Cardiac fibroblast (primary cell): ENCODE measurements at regions not wholly inside any gene's neighbourhood (a gene's known extent, or its start where the extent isn't known, plus 50 kb on each side); places are given as distances from the start of the nearest gene placed in this dataset.

Experiments
- DNase-seq, 2 donors: peaks; one replicate each; pipeline versions ENCODE4 v3.0.0 to v3.0.0-alpha.2; 2010; ENCODE audit warnings: low read depth in 2 of 2
- H3K4me3 ChIP-seq, 2 donors: replicated peaks in 1 of 2; 1 replicate in 1 of 2; 2 replicates in 1 of 2; pipeline ENCODE4 v1.5.1; 2011; ENCODE audit warnings: low read depth in 2 of 2, low read length in 2 of 2, mild to moderate bottlenecking in 2 of 2, moderate library complexity in 1 of 2
- TF ChIP-seq, protein P1 (sequence below): IDR thresholded peaks from one replicate; pipeline ENCODE4 v1.5.1; 2011; ENCODE audit warnings: low read depth, mild to moderate bottlenecking, low read length, inconsistent platforms

DNA sequence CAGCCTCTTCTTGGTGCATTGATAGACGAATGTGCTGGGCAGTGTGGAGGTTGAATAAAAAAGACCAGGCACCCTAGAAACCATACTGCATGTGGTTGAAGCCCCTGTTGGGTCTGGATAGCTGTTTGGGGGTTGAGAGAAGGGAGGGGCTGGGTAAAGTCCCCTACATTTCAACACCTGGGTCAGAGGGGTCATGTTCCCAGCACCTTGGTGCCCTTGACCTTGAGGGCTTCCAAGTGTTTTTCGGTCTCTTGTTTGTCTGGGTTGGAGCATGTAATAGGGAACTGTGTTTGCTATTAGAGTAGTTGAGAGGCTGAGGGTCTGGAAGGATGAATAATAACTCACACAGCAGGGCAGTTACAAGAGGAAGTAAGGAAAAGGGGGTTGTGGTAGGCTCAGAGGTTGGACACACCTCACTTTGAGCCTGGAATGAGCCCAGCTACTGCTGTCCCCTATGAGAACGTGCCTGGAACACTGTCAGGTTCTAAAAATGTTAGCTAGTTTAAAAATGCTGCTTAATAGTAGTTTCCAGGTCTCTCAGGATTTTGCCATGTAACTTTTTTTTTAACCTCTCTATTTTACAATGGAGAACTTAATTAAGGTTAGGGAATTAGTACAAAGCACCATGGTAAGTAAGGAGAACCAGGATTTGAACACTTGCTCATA, 155.2 kb upstream of the SPRY4 start:
- TF ChIP-seq, protein P1, sequence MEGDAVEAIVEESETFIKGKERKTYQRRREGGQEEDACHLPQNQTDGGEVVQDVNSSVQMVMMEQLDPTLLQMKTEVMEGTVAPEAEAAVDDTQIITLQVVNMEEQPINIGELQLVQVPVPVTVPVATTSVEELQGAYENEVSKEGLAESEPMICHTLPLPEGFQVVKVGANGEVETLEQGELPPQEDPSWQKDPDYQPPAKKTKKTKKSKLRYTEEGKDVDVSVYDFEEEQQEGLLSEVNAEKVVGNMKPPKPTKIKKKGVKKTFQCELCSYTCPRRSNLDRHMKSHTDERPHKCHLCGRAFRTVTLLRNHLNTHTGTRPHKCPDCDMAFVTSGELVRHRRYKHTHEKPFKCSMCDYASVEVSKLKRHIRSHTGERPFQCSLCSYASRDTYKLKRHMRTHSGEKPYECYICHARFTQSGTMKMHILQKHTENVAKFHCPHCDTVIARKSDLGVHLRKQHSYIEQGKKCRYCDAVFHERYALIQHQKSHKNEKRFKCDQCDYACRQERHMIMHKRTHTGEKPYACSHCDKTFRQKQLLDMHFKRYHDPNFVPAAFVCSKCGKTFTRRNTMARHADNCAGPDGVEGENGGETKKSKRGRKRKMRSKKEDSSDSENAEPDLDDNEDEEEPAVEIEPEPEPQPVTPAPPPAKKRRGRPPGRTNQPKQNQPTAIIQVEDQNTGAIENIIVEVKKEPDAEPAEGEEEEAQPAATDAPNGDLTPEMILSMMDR = no peak
- no peak overlapping the region for H3K4me3 ChIP-seq
- no peak for DNase-seq

DNA sequence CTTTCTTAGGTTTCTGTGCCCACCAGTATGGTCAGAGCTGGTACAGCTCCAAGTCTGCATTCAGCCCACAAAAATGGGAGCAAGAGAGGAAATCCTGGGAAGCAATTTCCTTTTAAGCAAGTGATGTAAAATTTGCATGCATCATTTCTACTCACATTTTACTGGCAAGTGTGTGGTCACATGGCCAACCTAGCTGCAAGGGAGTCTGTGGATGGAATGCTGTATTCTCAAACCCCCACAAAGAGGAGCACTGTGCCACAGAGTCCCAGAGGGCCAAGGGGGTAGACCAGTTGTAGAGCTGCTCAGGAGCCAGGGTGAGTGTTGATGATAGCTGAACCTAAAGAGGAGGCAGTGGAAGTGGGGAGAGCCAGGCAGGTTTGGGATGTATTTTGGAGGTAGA, 154.3 kb upstream of the SPRY4 start:
- TF ChIP-seq, protein P1 = no peak
- no peak for DNase-seq
- H3K4me3 ChIP-seq = no peak overlapping the region

DNA sequence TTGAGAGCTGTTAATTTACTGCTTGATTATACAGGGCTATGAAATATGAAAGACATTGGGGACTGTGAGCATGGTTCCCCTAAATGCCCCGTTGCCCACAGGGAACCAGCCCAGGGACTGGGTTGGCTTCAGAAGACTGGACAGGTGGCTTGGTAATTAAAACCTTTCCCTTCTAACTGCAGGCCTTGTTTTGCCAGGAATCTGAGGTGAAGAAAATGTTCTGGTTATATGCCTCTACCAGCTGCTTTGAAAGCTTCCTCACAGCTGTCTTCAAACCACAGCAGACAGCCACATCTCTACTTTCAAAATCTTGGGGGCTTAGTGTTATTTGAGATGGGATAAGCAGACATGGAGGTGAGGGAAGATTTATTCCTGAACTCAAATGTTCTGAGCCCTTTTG, 153.3 kb upstream of the SPRY4 start:
- no peak for DNase-seq
- TF ChIP-seq, protein P1 = no peak

DNA sequence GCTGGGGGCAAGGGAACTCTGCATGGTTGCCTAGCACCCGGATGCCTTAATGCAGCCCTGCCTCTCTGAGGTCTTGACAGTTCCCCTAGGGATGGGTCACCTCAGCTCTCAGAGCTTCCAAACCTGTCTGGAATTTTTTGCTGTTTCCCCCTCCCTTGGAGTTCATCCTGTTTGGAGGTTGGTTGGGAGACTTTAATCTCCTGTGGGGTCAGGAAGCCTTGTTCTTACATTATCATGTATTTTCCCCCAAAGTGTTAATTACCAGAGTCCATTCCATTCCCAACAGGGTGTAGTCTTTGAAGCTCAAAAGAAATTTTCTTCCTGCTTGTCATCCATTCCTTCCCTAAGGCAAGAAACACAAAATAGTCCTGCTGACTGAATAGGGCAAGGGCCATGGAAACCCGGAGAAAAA, 150.3 kb upstream of the SPRY4 start:
- TF ChIP-seq, protein P1 = no peak
- no peak overlapping the region for H3K4me3 ChIP-seq
- DNase-seq = no peak

More for the DNA sequence above, 153.3 kb upstream of the SPRY4 start:
- H3K4me3 ChIP-seq = no peak overlapping the region

DNA sequence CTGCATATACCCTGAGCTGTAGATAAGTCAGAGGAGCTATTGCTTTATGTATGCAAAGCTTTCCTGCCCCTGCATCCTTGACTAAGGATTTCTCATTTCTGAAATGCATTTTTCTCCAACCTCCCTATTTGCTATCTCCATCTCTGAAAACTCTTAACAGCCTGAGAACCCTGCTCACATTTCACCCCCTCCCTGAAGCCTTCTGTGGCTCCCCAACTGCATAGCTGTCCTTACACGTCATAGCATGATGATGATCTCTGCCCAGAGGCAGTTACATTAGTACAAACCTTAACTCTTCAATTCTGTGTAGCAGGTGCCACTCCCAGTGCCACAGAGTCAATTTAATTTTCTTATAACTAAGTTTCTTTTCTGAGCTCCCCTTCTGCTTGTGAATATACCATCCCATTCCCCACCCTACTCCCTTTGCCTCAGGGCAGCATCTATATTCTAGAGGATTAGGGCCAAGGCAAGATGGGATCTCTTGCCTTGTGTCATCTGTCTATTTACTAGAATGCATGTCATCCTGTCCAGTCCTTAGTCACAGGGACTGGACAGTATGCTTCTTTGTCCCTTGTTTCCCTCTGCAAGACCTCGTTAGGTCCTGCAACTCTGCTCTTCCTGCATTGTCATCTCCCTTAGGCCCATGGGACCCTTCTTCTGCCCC, 149.7 kb upstream of the SPRY4 start:
- H3K4me3 ChIP-seq = no peak overlapping the region

DNA sequence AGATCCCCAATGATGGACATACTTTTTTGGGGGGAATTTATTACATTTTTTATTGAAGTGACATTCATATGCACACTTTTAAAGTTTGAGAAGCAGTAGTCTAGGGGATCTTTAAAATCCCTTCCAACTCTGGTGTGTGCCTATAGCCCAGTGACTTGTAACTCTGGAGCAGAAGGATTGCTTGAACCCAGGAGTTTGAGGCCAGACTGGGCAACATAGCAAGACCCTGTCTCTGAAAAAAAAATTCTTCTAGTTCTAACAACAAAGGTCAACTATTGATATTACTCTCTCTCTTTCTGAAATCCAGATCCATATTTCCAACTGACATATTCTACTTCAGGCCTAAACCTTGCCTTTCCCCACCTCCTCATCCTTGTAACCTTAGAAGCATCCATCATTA, 148.2 kb upstream of the SPRY4 start:
- no peak for DNase-seq
- no peak overlapping the region for H3K4me3 ChIP-seq
- TF ChIP-seq, protein P1 = no peak

More for the DNA sequence above, 149.7 kb upstream of the SPRY4 start:
- TF ChIP-seq, protein P1 = no peak
- peak in 1 of 2 donors; percentile 31 for DNase-seq
